ENCODE measurements at regions not wholly inside any gene's neighbourhood (a gene's known extent, or its start where the extent isn't known, plus 50 kb on each side); places are given as distances from the start of the nearest gene placed in this dataset.
"Not testable (repeated sequence)": the region's sequence is repeated elsewhere in the genome, so short reads cannot be mapped to it uniquely, and the experiment has no call there.

DNA sequence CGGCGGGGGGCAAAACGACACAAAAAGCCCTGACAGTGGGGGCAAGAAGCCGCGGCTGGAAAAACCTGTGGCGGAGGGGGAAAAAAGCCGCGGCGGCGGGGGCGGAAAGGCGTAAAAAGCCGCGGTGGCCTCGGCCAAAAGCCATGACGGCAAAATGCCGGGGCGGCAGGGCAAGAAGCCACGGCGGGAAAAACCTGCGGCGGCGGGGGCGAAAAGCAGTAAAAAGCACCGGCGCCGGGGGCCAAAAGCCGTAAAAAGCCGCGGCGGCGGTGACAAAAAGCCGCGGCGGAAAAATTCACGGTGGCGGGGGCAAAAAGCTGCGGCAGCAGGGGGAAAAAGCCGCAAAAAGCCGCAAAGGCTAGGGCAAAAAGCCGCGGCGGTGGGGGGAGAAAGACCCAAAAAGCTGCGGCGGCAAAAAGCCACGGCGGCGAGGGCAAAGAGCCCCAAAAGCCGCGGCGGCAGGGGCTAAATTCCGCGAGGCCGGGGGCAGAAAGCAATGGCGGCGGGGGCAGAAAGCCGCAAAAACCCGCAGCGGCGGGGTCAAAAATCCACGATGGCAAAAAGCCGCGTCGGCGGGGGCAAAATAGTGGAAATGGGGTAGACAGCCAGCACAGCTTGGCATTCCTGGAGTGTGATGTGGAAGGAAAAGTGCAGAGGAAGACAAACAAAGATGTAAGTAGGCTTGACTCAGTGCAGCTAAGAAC, 167.5 kb upstream of the TP53TG3D start:
- TF ChIP-seq POLR2AphosphoS5 (IDR thresholded peaks at IDR 0.05; ENCODE audit: borderline replicate concordance, low read depth, low read length); EZH2 (IDR thresholded peaks at IDR 0.05); FOXP2 (optimal IDR thresholded peaks at IDR 0.05; ENCODE audit: control extremely low read depth, extremely low read length, insufficient read depth): not testable (repeated sequence)

Measured in SK-N-MC (cell line).